Left ventricle myocardium inferior (tissue), 1 donor: ENCODE measurements at regions not wholly inside any gene's neighbourhood (a gene's known extent, or its start where the extent isn't known, plus 50 kb on each side); places are given as distances from the start of the nearest gene placed in this dataset.

Source experiments
- DNase-seq: peaks from one replicate; pipeline ENCODE4 v3.0.0-alpha.2; 2020
- H3K27ac ChIP-seq: fragments of 200-600 bp; replicated peaks from 2 replicates; pipeline ENCODE4 v1.8.0; 2021
- H3K27me3 ChIP-seq: fragments of 200-600 bp; 2 replicates; pipeline ENCODE4 v1.8.0; 2021; ENCODE audit warnings: low read depth
- H3K36me3 ChIP-seq: fragments of 200-600 bp; 2 replicates; pipeline ENCODE4 v1.8.0; 2021
- H3K4me1 ChIP-seq: fragments of 200-600 bp; 2 replicates; pipeline ENCODE4 v1.8.0; 2021
- H3K4me3 ChIP-seq: fragments of 200-600 bp; 2 replicates; pipeline ENCODE4 v1.8.0; 2021; ENCODE audit warnings: mild to moderate bottlenecking, moderate library complexity
- H3K9me3 ChIP-seq: fragments of 200-600 bp; replicated peaks from 2 replicates; pipeline ENCODE4 v1.8.0; 2021
- intact Hi-C: fragments of 100-400 bp; cut with micrococcal nuclease; formaldehyde crosslinking; loops from one replicate; pipeline ENCODE4 v1.11.0; 2022
- TF ChIP-seq, protein P1 (sequence below): fragments of 200-600 bp; IDR thresholded peaks from 2 replicates; pipeline ENCODE4 v1.8.0; 2021; ENCODE audit warnings: antibody characterized with exemption, mild to moderate bottlenecking, borderline replicate concordance
- donor health status: DM: no; HTN: yes; CAD: no; lungs with severe emphysema.

DNA sequence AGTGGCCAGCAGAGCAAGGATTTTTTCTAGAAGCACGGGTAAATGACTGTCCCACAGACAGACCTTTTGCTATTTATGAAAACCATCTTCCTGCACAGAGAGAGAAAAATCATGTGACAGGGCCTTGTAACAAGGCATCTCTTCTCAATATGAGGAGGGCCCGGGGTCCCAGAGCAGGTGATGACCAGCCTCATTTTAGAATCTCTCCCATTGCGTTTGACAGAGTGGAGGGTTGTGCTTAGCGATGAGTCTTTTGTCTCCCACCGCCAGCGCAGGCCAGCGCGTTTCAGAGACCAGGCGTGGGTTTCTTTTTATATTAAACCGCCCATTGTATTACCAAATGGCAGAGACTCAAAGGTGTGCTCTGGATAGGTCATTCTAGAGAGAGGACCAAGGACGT, 97.4 kb upstream of the UBL3 start:
- H3K4me3 ChIP-seq = no peak overlapping the region
- no peaks in the 10 kb centered on the region for H3K36me3 ChIP-seq
- intact Hi-C loops = no loop called here
- peaks cover 27% of the 10 kb centered on the region for H3K27me3 ChIP-seq
- TF ChIP-seq, protein P1, sequence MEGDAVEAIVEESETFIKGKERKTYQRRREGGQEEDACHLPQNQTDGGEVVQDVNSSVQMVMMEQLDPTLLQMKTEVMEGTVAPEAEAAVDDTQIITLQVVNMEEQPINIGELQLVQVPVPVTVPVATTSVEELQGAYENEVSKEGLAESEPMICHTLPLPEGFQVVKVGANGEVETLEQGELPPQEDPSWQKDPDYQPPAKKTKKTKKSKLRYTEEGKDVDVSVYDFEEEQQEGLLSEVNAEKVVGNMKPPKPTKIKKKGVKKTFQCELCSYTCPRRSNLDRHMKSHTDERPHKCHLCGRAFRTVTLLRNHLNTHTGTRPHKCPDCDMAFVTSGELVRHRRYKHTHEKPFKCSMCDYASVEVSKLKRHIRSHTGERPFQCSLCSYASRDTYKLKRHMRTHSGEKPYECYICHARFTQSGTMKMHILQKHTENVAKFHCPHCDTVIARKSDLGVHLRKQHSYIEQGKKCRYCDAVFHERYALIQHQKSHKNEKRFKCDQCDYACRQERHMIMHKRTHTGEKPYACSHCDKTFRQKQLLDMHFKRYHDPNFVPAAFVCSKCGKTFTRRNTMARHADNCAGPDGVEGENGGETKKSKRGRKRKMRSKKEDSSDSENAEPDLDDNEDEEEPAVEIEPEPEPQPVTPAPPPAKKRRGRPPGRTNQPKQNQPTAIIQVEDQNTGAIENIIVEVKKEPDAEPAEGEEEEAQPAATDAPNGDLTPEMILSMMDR = no peak
- no peak for DNase-seq
- no peaks in the 10 kb centered on the region for H3K9me3 ChIP-seq
- H3K27ac ChIP-seq = no peak overlapping the region
- peaks cover 6% of the 10 kb centered on the region for H3K4me1 ChIP-seq

DNA sequence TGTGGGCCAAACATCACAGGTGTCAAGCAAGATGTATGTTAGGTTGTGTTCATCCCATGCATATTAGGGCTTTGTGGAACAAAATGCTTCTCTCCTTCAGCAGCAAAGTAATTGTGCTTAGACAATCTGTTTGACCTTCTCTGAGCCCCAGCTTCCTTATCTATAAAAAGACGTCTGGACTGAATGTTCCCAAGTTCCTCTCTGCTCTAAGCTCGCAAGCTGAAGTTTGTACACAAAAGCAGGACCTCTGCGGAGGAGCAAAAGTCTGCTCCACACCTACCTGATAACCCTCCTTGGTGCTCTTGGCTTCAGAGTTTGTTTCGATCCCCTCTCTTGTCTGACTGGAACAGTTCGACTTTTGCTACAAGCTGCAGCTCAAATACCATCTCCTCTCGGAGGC, 95.7 kb upstream of the UBL3 start:
- TF ChIP-seq, protein P1 = no peak
- Histone ChIP-seq H3K4me3 (no peak overlapping the region), H3K27me3 (peaks cover 24% of the 10 kb centered on the region), H3K9me3 (no peaks in the 10 kb centered on the region), H3K36me3 (no peaks in the 10 kb centered on the region), H3K4me1 (peaks cover 6% of the 10 kb centered on the region), H3K27ac (no peak overlapping the region)
- intact Hi-C loops = no loop called here
- DNase-seq = no peak

DNA sequence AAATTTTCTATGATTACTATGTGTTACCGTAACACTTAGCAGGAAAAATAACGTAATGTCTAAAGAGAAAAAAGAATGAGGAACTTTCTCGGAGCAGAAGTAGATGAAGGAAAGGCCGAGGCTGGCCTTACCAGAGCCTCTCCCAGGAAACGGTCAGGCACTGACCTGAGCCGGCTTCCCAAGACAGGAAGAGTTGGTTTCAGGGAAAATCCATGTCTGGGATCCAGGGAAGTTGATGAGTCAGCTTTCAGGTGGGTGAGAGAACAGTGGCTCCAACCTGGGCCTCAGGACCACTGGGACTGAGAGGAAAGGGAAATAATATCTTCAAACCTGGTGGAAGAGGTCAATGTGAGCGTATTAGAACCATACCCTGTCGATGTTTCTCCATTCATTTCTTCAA, 93.3 kb upstream of the UBL3 start:
- no peak for DNase-seq
- no peak overlapping the region for H3K4me3 ChIP-seq
- H3K27me3 ChIP-seq = peaks cover 10% of the 10 kb centered on the region
- no peaks in the 10 kb centered on the region for H3K9me3 ChIP-seq
- H3K4me1 ChIP-seq = peaks cover 6% of the 10 kb centered on the region
- intact Hi-C loops = no loop called here
- H3K27ac ChIP-seq = no peak overlapping the region
- TF ChIP-seq, protein P1 = no peak
- H3K36me3 ChIP-seq = no peaks in the 10 kb centered on the region

DNA sequence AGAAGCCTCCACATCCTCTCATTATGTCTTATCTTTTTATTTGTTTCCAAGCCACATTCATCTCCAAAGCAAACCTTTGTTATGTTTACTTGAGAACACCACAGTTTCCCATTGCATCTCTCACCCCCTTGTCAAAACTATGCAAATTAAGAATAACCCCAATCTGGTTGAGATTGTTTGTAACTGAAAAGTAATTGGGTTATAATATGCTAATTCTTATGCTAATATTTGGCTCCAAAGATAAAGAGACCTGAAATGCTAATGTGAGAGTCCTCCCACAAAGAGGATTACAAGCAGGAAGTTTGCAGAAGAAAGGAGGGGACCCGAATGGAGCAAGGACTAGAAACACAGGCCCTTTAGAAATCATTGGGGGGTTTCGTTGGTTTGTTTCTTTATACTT, 92.9 kb upstream of the UBL3 start:
- no peak for DNase-seq
- Histone ChIP-seq H3K9me3 (no peaks in the 10 kb centered on the region), H3K27ac (no peak overlapping the region), H3K4me1 (peaks cover 6% of the 10 kb centered on the region), H3K27me3 (peaks cover 12% of the 10 kb centered on the region), H3K4me3 (no peak overlapping the region), H3K36me3 (no peaks in the 10 kb centered on the region)
- TF ChIP-seq, protein P1 = no peak
- intact Hi-C loops = no loop called here

DNA sequence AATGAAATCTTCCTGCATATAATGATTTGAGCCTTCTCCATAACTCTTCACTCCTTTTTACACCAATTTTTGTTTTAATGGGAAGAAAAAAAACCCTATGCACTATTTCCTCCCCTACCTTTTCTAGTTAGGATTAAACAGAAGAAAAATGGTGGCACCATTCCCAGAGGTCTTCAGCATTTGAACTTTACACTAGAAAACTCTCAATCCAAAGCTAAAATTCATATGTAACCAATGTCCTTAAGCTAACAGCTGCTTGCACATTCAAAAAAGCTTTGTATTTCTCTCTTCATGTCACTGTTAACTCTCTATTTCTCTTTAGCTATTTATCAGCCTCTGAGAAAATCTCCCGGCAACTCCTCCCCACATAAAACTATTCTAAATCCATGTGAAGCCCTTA, 90.3 kb upstream of the UBL3 start:
- no peaks in the 10 kb centered on the region for H3K4me1 ChIP-seq
- H3K4me3 ChIP-seq = no peak overlapping the region
- no peak for DNase-seq
- intact Hi-C loops = no loop called here
- no peaks in the 10 kb centered on the region for H3K9me3 ChIP-seq
- H3K27ac ChIP-seq = no peak overlapping the region
- H3K36me3 ChIP-seq = no peaks in the 10 kb centered on the region
- TF ChIP-seq, protein P1 = no peak
- H3K27me3 ChIP-seq = peaks cover 33% of the 10 kb centered on the region

DNA sequence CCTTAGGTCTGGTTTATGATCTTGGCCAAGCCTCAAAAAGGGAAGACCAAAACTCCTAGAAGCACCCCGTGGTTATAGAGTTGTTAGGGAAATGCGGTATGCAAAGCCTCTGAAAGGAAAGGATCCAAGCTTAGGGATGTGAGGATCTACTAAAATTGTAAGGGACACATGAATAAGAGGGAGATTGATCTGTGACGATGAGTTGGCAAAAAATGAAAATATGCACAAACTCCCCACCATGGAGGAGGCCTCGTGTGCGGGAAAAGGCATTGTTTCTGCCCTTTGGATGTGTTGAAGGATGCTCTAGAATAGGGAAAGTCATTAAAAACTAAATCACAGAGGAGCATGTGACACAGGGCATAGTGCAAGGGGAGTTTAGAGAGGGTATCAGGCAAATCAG, 88.7 kb upstream of the UBL3 start:
- H3K36me3 ChIP-seq = no peaks in the 10 kb centered on the region
- intact Hi-C loops = no loop called here

More for the DNA sequence above, 88.7 kb upstream of the UBL3 start:
- DNase-seq = no peak
- no peak overlapping the region for H3K4me3 ChIP-seq
- peaks cover 38% of the 10 kb centered on the region for H3K27me3 ChIP-seq
- TF ChIP-seq, protein P1 = no peak
- no peaks in the 10 kb centered on the region for H3K4me1 ChIP-seq
- no peak overlapping the region for H3K27ac ChIP-seq
- no peaks in the 10 kb centered on the region for H3K9me3 ChIP-seq
